ENCODE measurements at regions not wholly inside any gene's neighbourhood (a gene's known extent, or its start where the extent isn't known, plus 50 kb on each side); places are given as distances from the start of the nearest gene placed in this dataset.

DNA sequence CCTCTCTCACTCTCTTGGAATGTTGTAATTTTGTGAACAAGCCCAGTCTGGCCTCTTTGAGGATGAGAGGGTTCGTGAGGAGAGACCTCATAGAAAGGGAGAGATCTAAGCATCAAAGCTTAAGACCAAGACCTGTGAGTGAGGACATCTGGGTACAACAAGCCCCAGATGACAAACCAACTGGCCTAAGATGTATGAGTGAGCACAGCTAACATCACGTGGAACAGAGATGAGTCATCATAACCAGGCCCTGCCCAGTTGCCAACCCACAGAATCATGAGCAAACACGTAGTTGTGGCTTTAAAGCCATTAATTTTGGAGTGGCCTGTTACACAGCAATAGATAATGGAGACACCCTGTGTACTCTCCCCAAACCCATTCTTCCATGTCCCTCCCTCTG, 439.1 kb upstream of the KIF2A start:
- Histone ChIP-seq H3K79me2 (ENCODE audit: low read length) (no peaks in the 10 kb centered on the region), H4K20me1 (ENCODE audit: insufficient read depth, low read length) (no peaks in the 10 kb centered on the region), H3K36me3 (replicated peaks; ENCODE audit: low read depth, low read length) (no peaks in the 10 kb centered on the region), H3K4me3 (ENCODE audit: low read length) (no peak overlapping the region), H3K4me1 (ENCODE audit: low read length) (peaks cover 4% of the 10 kb centered on the region), H3K4me2 (ENCODE audit: low read length) (no peak overlapping the region), H3K27me3 (ENCODE audit: low read depth, low read length) (no peaks in the 10 kb centered on the region), H3K27ac (ENCODE audit: low read length) (no peak overlapping the region), H2AFZ (ENCODE audit: low read depth, low read length) (peak overlapping the region; percentile 5; the same call in 1 of the 2 replicates), H3K9ac (ENCODE audit: low read length) (no peak overlapping the region), H3K9me3 (ENCODE audit: insufficient read depth, low read length) (no peaks in the 10 kb centered on the region)
- TF ChIP-seq, protein P1, sequence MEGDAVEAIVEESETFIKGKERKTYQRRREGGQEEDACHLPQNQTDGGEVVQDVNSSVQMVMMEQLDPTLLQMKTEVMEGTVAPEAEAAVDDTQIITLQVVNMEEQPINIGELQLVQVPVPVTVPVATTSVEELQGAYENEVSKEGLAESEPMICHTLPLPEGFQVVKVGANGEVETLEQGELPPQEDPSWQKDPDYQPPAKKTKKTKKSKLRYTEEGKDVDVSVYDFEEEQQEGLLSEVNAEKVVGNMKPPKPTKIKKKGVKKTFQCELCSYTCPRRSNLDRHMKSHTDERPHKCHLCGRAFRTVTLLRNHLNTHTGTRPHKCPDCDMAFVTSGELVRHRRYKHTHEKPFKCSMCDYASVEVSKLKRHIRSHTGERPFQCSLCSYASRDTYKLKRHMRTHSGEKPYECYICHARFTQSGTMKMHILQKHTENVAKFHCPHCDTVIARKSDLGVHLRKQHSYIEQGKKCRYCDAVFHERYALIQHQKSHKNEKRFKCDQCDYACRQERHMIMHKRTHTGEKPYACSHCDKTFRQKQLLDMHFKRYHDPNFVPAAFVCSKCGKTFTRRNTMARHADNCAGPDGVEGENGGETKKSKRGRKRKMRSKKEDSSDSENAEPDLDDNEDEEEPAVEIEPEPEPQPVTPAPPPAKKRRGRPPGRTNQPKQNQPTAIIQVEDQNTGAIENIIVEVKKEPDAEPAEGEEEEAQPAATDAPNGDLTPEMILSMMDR (IDR thresholded peaks at IDR 0.05; ENCODE audit: low read depth, low read length): no peak
- no peak for TF ChIP-seq EZH2phosphoT487 (IDR thresholded peaks at IDR 0.05; ENCODE audit: low read depth)

DNA sequence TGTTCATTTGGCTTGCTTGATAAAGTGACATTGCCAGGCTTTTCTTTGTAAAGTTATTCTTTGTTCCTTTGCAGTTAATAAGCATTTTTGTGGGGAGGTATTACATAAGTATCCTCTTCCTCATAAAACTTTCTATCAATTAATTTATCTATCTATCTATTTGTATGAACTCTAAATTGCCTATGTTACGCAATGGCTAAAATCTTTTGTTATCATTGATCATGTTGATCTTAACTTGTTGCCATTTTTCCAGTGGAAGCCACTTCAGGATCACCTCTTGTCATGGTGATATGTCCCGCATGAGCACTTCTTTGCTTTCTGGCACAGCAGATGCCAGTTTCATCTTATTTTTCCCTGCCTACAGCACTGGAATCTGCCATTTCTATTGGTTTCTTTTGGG, 436.7 kb upstream of the KIF2A start:
- Histone ChIP-seq H3K4me2 (ENCODE audit: low read length) (no peak overlapping the region), H3K9ac (ENCODE audit: low read length) (no peak overlapping the region), H3K4me1 (ENCODE audit: low read length) (peaks cover 4% of the 10 kb centered on the region), H3K4me3 (ENCODE audit: low read length) (no peak overlapping the region), H3K9me3 (ENCODE audit: insufficient read depth, low read length) (no peaks in the 10 kb centered on the region), H4K20me1 (ENCODE audit: insufficient read depth, low read length) (no peaks in the 10 kb centered on the region), H2AFZ (ENCODE audit: low read depth, low read length) (no peak overlapping the region), H3K79me2 (ENCODE audit: low read length) (no peaks in the 10 kb centered on the region), H3K27ac (ENCODE audit: low read length) (no peak overlapping the region), H3K36me3 (replicated peaks; ENCODE audit: low read depth, low read length) (no peaks in the 10 kb centered on the region), H3K27me3 (ENCODE audit: low read depth, low read length) (no peaks in the 10 kb centered on the region)
- TF ChIP-seq, protein P1 (IDR thresholded peaks at IDR 0.05; ENCODE audit: low read depth, low read length): no peak
- no peak for TF ChIP-seq EZH2phosphoT487 (IDR thresholded peaks at IDR 0.05; ENCODE audit: low read depth)

DNA sequence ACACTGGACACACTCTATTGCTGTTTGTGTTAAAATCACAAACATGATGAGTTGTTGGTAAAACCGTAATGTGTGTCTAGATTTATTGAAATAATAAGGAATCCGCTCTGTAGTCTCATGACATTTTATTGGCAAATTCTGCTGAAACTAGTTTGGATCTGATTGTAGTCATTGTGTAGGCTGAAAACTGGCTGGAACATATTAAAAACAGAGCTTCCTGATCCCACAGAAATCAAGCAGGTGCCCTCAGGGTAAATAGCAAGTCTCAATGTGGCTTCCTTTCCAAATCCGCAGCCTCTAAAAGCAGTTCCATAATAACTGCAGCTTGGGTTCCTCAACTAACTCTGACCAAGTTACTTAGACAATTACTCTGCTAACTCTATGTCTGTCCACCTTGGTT, 427.5 kb upstream of the KIF2A start:
- Histone ChIP-seq H3K9me3 (ENCODE audit: insufficient read depth, low read length) (no peaks in the 10 kb centered on the region), H3K9ac (ENCODE audit: low read length) (no peak overlapping the region), H4K20me1 (ENCODE audit: insufficient read depth, low read length) (no peaks in the 10 kb centered on the region), H2AFZ (ENCODE audit: low read depth, low read length) (no peak overlapping the region), H3K27me3 (ENCODE audit: low read depth, low read length) (no peaks in the 10 kb centered on the region), H3K4me1 (ENCODE audit: low read length) (no peaks in the 10 kb centered on the region), H3K27ac (ENCODE audit: low read length) (no peak overlapping the region), H3K36me3 (replicated peaks; ENCODE audit: low read depth, low read length) (no peaks in the 10 kb centered on the region), H3K79me2 (ENCODE audit: low read length) (no peaks in the 10 kb centered on the region), H3K4me3 (ENCODE audit: low read length) (no peak overlapping the region), H3K4me2 (ENCODE audit: low read length) (no peak overlapping the region)
- no peak for TF ChIP-seq EZH2phosphoT487 (IDR thresholded peaks at IDR 0.05; ENCODE audit: low read depth)
- TF ChIP-seq, protein P1 (IDR thresholded peaks at IDR 0.05; ENCODE audit: low read depth, low read length): no peak

DNA sequence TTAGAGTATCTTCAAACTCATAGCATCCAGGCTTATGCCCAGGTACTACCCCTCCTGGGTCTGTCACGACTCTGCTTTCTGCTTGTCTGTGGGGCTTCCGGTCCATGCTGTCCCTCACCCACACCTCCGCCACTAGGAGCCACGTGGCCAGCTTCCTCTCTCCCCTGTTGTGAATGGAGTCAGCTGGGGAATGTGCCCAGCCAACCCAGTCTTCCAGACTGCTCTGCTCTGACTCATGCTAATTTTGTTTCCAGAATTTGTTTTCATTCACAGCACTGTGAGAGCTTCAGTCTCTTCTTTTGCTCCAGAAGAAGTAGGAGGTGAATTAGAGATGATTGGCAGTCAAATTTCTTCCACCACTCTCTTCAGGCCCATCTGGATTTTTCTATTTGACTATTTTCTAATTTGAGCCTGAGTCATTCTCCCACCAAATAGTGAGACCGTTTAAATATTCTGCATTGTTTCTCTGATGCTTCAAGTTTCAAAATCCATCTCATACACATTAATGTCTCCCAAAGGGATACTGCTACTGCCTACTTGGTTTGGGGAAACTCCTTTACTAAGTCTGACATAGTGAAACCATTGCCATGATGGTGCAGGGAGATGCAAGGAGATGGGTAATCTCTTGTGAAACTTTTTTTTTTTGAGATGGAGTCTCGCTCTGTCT, 424.1 kb upstream of the KIF2A start:
- Histone ChIP-seq H3K9me3 (ENCODE audit: insufficient read depth, low read length) (no peaks in the 10 kb centered on the region), H2AFZ (ENCODE audit: low read depth, low read length) (no peak overlapping the region)

More for the DNA sequence above, 424.1 kb upstream of the KIF2A start:
- Histone ChIP-seq H3K4me3 (ENCODE audit: low read length) (no peak overlapping the region), H3K36me3 (replicated peaks; ENCODE audit: low read depth, low read length) (no peaks in the 10 kb centered on the region), H3K9ac (ENCODE audit: low read length) (no peak overlapping the region), H3K79me2 (ENCODE audit: low read length) (no peaks in the 10 kb centered on the region), H3K4me1 (ENCODE audit: low read length) (no peaks in the 10 kb centered on the region), H3K4me2 (ENCODE audit: low read length) (no peak overlapping the region), H3K27me3 (ENCODE audit: low read depth, low read length) (no peaks in the 10 kb centered on the region), H3K27ac (ENCODE audit: low read length) (no peak overlapping the region), H4K20me1 (ENCODE audit: insufficient read depth, low read length) (no peaks in the 10 kb centered on the region)
- no peak for TF ChIP-seq EZH2phosphoT487 (IDR thresholded peaks at IDR 0.05; ENCODE audit: low read depth)
- TF ChIP-seq, protein P1 (IDR thresholded peaks at IDR 0.05; ENCODE audit: low read depth, low read length): no peak

Data from OCI-LY3 (cell line).